HG03039 (cell line): ENCODE measurements at regions not wholly inside any gene's neighbourhood (a gene's known extent, or its start where the extent isn't known, plus 50 kb on each side); places are given as distances from the start of the nearest gene placed in this dataset.
"Not testable (repeated sequence)": the region's sequence is repeated elsewhere in the genome, so short reads cannot be mapped to it uniquely, and the experiment has no call there.

Experiments used
- ATAC-seq: cut with Tn5 transposase; IDR thresholded peaks from one replicate; pipeline ENCODE4 v1.9.1; 2021; ENCODE audit warnings: mild to moderate bottlenecking, moderate library complexity; ENCODE audit not compliant: unreplicated experiment

DNA sequence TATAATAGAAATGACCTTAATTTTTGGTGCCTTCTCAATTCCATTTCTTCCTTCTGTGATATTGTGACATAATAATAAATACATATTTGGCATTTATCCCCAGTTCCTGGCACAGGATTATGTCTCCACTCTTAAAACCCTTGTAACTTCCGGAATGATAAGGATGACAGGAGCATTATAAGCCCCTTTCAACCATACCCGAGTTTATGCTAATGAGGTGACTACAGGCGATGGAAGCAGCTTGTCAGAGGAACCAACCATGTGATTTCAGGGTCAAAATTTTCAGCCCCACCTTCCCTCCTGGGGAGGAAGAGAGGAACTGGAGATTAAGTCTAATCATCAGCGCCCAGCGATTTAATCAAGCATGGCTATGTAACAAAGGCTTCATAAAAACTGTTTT, 528.5 kb upstream of the CRIM1 start:
- no peak for ATAC-seq

- ATAC-seq: no peak
These were observed 532.9 kb upstream of the CRIM1 start for GRCh38 chr2:35822716-35823115.

- ATAC-seq: no peak
These were observed 533.9 kb upstream of the CRIM1 start for GRCh38 chr2:35821675-35822074.

DNA sequence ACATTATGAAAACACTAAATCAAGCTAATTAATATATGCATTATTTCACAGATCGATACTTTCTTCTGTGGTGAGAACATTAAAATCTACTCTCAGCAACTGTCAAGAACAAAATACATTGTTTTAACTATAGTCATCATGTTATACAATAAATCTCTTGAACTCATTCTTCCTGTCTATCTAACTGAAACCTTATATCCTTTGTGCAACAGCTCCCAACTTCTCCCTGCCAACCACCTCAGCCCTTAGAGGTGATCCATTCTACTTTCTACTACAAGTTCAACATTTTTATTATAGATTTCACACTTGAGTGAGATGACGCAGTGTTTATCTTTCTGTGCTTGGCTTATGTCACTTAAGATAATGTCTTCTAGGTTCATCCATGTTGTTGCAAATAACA, 535.2 kb upstream of the CRIM1 start:
- ATAC-seq: no peak

DNA sequence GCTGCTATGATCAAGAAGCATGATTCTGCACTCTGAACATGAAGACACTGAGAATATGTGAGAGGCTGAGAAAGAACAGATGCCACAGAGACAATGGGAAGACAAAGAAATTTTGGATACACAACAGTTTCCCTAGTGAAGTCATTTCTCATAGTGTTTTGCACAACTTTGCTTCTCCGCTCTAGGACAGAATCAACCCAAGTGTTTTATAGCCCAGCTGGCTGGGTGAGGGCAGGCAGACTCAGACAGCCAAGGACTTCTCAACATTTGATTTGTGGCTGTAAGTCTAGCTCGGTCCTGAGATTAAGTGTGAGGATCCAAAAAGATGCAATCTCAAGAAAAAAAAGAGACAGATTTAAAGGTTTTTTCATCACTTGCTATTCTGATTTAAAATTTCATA, 536.5 kb upstream of the CRIM1 start:
- ATAC-seq: no peak

- ATAC-seq: not testable (repeated sequence)
These were observed 537.2 kb upstream of the CRIM1 start for GRCh38 chr2:35818359-35818758.

GRCh38 chr2:35814597-35814996, 541.0 kb upstream of the CRIM1 start:
- not testable (repeated sequence) for ATAC-seq

DNA sequence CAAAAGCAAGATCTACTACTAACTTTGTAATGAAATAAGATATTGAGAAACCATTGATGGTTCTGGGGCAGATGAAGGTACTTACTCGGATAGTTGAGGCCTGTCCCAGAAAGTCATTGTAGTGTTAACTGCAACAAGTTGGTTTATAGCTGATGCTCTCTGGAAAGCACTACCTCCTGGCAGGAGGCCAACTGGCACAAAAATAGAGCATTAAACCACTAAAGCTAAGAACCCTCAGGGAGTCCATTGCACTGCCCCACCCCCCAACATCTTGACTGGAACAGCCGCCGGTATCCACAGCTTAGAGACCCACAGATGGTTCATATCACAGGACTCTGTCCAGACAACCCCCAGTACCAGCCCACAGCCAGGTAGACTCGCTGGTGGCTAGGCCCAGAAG, 552.5 kb upstream of the CRIM1 start:
- no peak for ATAC-seq

DNA sequence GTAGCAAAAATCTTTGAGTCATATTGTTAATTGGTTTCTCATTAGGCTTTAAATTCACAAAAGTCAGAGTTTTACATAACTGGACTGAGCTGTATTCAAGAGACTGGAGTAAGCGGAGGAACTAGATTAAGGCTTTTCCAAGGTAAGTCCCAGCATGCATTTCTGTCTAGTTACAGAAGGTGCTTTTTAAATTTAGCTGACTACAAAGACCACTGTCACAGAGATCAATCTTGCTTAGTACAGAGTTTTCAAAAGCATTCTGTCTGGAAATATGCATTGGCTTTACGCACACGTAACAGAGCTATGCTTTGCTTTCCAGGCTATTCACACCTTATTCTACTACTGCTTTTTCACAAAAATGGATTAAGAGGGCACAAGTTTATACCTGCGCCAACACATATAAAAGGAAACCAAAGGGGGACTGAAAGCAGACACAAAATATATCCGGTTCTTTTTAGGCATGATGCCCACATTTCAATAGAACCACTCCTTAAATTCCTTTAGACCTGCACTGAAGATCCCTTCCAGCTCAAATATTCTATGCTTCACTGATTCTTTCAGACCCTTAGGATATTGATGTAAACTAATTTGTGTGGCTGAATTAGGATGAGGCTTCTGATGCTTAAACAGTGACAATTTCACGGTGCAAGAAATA, 560.7 kb upstream of the CRIM1 start:
- no peak for ATAC-seq

GRCh38 chr2:35790292-35790691, 565.3 kb upstream of the CRIM1 start:
- ATAC-seq: no peak

DNA sequence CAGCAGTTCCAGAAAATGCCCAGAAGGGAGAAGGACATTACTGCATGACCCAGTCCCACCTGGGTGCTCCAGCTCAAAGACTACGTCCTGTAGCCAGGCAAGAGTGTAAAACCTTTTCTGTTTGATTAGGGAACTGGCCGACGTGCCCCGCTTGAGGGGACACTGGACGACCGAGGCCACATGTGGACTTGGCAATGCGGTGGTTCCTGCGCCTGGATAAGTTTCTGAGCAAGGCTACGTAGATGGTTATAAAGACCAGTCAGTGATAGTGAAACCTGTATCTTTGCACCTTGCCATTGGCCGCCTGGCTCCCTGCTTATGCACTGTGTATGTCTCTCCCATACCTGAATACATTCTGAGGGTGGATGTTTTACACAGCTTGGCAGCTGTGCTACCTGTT, 567.0 kb upstream of the CRIM1 start:
- ATAC-seq: no peak

DNA sequence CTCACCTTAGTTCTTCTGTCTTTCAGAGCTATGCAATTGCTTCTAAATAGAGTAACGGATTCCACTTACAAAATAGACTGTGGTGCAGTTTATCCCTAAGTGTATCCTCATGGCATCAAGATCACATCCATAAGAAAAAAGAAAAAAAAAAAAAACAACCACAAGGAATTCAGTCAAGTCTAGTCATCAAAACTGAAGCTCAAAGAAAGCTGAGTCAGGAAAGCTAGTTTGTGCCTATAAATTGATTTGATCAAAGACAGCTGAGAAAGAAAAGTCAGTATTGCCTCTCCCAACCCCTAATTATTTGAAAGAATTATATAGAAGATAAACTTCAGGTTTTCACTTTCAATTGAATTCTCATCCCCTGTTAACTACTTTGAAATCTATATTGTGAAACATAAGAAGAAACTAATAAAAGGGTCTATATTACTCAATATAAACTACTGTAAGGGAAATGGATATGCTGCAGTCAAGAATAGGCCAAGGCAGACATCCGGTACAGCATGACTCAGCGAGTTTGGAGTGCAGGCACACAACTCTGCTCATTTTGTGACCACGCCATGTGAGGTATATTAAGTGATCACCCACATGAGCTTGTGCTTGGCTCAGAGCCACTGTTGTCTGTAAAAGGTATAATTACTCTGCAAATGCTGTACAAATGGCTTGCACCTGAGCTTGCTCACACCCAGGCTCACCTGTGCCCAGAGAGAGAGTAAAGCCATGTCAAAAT, 568.1 kb upstream of the CRIM1 start:
- ATAC-seq: no peak

- no peak for ATAC-seq
These were observed 570.0 kb upstream of the CRIM1 start for GRCh38 chr2:35785564-35785963.

DNA sequence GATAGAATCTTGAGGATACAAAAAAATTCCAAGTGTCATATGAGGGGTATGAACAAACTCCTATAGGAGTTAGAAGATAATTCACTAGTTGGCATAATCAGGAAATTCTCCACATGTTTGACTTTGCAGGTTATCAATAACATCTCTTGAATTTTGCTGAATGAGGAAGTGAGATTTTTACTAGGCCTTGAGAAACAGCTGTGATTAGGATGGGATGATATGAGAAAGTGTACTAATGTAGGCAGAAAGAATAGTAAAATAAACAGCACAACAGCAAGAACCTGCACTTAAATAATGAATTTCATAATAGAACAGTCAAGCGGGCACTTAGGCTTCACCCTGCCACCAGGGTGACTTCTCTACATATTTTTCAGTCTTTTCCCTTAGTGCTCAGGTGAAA, 570.8 kb upstream of the CRIM1 start:
- ATAC-seq: no peak

DNA sequence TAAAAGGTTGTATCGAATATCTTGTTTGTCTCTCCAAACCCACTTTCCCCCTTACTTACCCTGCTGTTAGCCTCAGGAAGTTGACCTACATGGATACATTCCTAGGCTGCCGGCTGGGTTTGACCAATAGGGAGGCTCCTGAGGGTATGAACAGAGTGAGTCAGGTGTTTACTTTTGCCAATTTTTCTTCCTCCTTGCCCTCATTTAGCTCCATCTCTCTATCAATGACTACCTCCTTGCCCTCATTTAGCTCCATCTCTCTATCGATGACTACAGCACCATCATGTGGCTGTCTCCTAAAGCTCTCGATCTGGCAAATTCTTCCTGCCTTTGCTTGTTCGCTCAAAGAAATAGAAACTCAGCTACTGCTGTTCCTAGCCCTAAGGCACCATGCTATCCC, 571.9 kb upstream of the CRIM1 start:
- no peak for ATAC-seq

GRCh38 chr2:35741556-35741955, 614.0 kb upstream of the CRIM1 start:
- no peak for ATAC-seq

DNA sequence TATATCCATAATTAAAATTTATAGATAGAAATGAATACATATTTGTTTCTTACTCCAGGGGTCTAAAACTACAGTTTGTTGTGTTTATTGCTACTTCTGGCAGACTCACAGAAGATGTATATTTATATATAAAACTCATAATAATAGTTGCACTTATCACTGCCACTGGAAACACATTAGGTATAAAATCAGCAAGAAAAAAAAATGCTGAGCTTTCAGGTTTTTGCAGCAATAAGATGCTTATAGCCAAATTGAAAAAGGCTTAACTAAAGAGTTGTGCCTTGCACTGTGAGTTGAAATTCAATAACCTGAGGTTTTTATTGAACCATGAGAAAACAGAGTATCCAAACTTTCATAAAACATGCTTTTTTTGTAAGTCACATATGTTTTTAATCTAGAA, 623.9 kb upstream of the CRIM1 start:
- ATAC-seq: no peak

GRCh38 chr2:35714883-35715282, 640.7 kb upstream of the CRIM1 start:
- ATAC-seq: no peak

DNA sequence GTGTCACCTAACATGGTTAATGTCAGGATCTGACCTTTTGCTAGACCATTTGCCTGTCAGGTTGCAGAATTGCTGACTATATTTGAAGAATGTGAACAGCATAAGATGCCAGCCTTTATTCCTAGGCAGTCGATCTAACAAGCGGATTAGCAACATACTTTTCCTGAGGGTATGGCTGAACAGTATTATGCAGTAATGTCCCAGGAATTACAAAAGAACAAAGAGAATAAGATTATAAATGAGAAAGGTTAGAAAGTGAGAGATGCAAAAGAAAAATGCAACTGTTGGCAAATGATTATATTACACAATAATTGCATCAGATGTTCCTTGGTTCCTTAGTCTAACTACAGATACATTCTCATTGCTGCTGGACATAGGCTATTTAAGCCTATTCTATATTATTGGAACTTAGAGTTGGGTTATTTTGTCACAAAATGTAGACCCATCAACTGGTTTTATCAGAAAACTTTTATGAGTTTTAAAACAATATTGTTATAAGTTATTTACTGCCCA, 647.1 kb upstream of the CRIM1 start:
- no peak for ATAC-seq

DNA sequence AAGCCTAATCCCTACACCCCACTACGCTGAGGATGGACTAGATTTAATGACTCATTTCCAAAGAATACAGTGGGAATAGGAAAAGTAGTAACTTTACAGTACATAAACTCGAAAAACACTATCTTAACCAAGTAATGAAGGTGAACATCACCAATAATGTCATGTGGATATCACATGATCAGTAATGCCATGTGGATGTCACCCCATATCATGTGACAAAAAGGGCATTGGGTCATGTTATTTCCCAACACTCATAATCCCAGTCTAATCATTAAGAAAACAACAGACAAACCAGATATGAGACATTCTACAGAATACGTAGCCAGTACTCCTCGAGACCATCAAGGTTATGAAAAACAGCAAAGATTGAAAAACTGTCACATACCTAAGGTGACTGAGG, 667.3 kb upstream of the CRIM1 start:
- no peak for ATAC-seq

DNA sequence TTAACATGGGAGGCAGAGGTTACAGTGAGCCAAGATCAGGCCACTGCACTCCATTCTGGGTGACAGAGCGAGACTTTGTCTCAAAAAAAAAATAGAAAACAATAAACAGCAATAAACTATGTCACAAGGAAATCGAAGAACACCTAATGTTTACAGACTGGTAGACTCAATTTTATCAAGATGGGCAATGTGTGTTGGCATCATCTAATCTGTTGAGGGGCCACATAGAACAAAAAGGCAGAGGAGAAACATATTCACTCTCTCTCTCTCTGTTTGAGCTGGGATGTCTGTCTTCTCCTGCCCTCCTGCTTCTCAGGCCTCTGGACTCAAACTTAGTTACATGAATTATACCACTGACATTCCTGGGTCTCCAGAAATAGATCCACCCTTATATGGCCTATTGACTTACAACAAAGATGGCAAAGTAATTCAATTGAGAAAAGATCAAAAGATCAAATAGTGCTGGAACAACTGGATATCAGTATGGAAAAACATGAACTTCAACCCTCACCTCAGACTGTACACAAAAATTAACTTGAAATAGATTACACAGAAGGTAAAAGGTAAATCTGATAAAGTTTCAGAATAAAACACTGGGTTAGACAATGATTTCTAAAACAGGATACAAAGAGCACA, 703.8 kb upstream of the CRIM1 start:
- no peak for ATAC-seq

- ATAC-seq: no peak
These were observed 740.9 kb upstream of the CRIM1 start for GRCh38 chr2:35614640-35615039.
